A549 (cell line): ENCODE measurements at regions not wholly inside any gene's neighbourhood (a gene's known extent, or its start where the extent isn't known, plus 50 kb on each side); places are given as distances from the start of the nearest gene placed in this dataset.

Experiments
- ATAC-seq, 2 experiments: fragments of 200-7000 bp in 1 of 2; fragments of >200 bp in 1 of 2; cut with Nextera tagmentation in 1 of 2; cut with Tn5 transposase in 1 of 2; 3 replicates each; pipeline versions ENCODE4 v1.8.0 to v1.9.1; 2018 to 2020; ENCODE audit warnings: mild to moderate bottlenecking in 1 of 2, moderate library complexity in 1 of 2
- CTCF ChIA-PET: fragments of 300-600 bp; sonication (Branson Sonifier 250); formaldehyde crosslinking; extraction: SDS; loops from one replicate; lab custom pipeline; 2021; ENCODE audit warnings: antibody characterized with exemption, inconsistent platforms; lab: Yijun Ruan, JAX
- POLR2A ChIA-PET: fragments of 350-600 bp; formaldehyde crosslinking; extraction: SDS; loops from one replicate; lab custom pipeline; 2021; ENCODE audit warnings: antibody characterized with exemption, inconsistent platforms; lab: Yijun Ruan, JAX
- DNase-seq, 2 experiments: peaks; one replicate each; pipeline versions ENCODE4 v3.0.0 to v3.0.0-alpha.2; 2011 to 2016; ENCODE audit warnings: low read depth in 1 of 2, low spot score in 1 of 2
- FAIRE-seq: peaks from 2 replicates; lab custom pipeline; 2011; peaks lifted over from hg19 to GRCh38; lab: Jason Lieb, UNC
- H3K27ac ChIP-seq, 2 experiments: fragments of >200 bp; sonication (Bioruptor Twin); formaldehyde crosslinking; 3 replicates each; pipeline ENCODE4 v1.5.1; 2016 to 2017
- H3K4me1 ChIP-seq: fragments of >200 bp; sonication (Bioruptor Twin); formaldehyde crosslinking; 3 replicates; pipeline ENCODE4 v1.6.1; 2016
- H3K4me2 ChIP-seq: fragments of >200 bp; sonication (Bioruptor Twin); formaldehyde crosslinking; 3 replicates; pipeline ENCODE4 v1.6.1; 2016
- H3K4me3 ChIP-seq: fragments of >200 bp; sonication (Bioruptor Twin); formaldehyde crosslinking; 3 replicates; pipeline ENCODE4 v1.5.1; 2016
- H3K9me3 ChIP-seq: fragments of >200 bp; sonication (Bioruptor Twin); formaldehyde crosslinking; 3 replicates; pipeline ENCODE4 v1.6.1; 2016
- CBX2 ChIP-seq: fragments of 200-600 bp; sonication (generic); IDR thresholded peaks from 2 replicates; pipeline ENCODE4 v1.6.1; 2016; ENCODE audit warnings: low read depth, mild to moderate bottlenecking, borderline replicate concordance
- CBX8 ChIP-seq: fragments of 200-600 bp; sonication (generic); IDR thresholded peaks from 2 replicates; pipeline ENCODE4 v1.6.1; 2016
- CHD2 ChIP-seq: fragments of 150-350 bp; IDR thresholded peaks from 2 replicates; pipeline ENCODE4 v1.6.1; 2014; ENCODE audit warnings: low read length; ENCODE audit not compliant: partially characterized antibody
- CHD4 ChIP-seq: fragments of 200-600 bp; sonication (generic); IDR thresholded peaks from 2 replicates; pipeline ENCODE4 v1.6.1; 2016; ENCODE audit warnings: antibody characterized with exemption, mild to moderate bottlenecking, borderline replicate concordance
- EHF ChIP-seq: fragments of 250-450 bp; sonication (Bioruptor Pico); IDR thresholded peaks from 2 replicates; pipeline ENCODE4 v1.5.0; 2020; ENCODE audit warnings: mild to moderate bottlenecking
- ESRRA ChIP-seq: fragments of 150-350 bp; IDR thresholded peaks from 2 replicates; pipeline ENCODE4 v1.6.1; 2014; ENCODE audit warnings: mild to moderate bottlenecking, low read length, borderline replicate concordance
- FOSB ChIP-seq: fragments of 250-450 bp; sonication (Bioruptor Pico); IDR thresholded peaks from 2 replicates; pipeline ENCODE4 v1.5.0; 2020; ENCODE audit warnings: mild to moderate bottlenecking, moderate library complexity
- FOSL2 ChIP-seq, 2 experiments: fragments of 450-650 bp in 1 of 2; fragments of >200 bp in 1 of 2; sonication (Bioruptor Twin) in 1 of 2; formaldehyde crosslinking; IDR thresholded peaks; 2 replicates each; pipeline versions ENCODE4 v1.5.0 to v1.6.1; 2016 to 2020; ENCODE audit warnings: mild to moderate bottlenecking in 1 of 2, moderate library complexity in 1 of 2
- HDAC2 ChIP-seq: fragments of 200-600 bp; sonication (generic); IDR thresholded peaks from 2 replicates; pipeline ENCODE4 v1.6.1; 2016
- HES2 ChIP-seq: fragments of >200 bp; sonication (Bioruptor Twin); formaldehyde crosslinking; IDR thresholded peaks from 2 replicates; pipeline ENCODE4 v1.6.1; 2016
- HOXB5 ChIP-seq: fragments of 250-450 bp; sonication (Bioruptor Pico); IDR thresholded peaks from 2 replicates; pipeline ENCODE4 v1.5.0; 2020; ENCODE audit warnings: mild to moderate bottlenecking, moderate library complexity
- JUN ChIP-seq, 2 experiments: fragments of >200 bp; sonication (Bioruptor Twin); formaldehyde crosslinking; IDR thresholded peaks; 2 replicates in 1 of 2; 3 replicates in 1 of 2; pipeline ENCODE4 v1.6.1; 2016 to 2017
- JUNB ChIP-seq: fragments of >200 bp; sonication (Bioruptor Twin); formaldehyde crosslinking; IDR thresholded peaks from 2 replicates; pipeline ENCODE4 v1.6.1; 2016
- MAX ChIP-seq: IDR thresholded peaks from 2 replicates; pipeline ENCODE4 v1.6.1; 2012
- MAZ ChIP-seq: fragments of 150-350 bp; IDR thresholded peaks from 2 replicates; pipeline ENCODE4 v1.6.1; 2014; ENCODE audit warnings: antibody characterized with exemption, low read depth, low read length, borderline replicate concordance
- NFE2L2 ChIP-seq: fragments of 150-350 bp; conservative IDR thresholded peaks from 2 replicates; pipeline ENCODE4 v1.6.1; 2014; ENCODE audit warnings: low read length
- NPAS2 ChIP-seq: fragments of 250-450 bp; sonication (Bioruptor Pico); IDR thresholded peaks from 2 replicates; pipeline ENCODE4 v1.8.0; 2022; ENCODE audit warnings: mild to moderate bottlenecking, moderate library complexity, borderline replicate concordance
- POLR2A ChIP-seq: IDR thresholded peaks from 2 replicates; pipeline ENCODE4 v1.6.1; 2012; ENCODE audit warnings: mild to moderate bottlenecking, low read length
- RAD21 ChIP-seq, 2 experiments: fragments of >200 bp in 1 of 2; sonication (Bioruptor Twin) in 1 of 2; formaldehyde crosslinking in 1 of 2; IDR thresholded peaks in 1 of 2; conservative IDR thresholded peaks in 1 of 2; 2 replicates in 1 of 2; 3 replicates in 1 of 2; pipeline ENCODE4 v1.6.1; 2012 to 2018; ENCODE audit warnings: inconsistent platforms in 1 of 2
- RARB ChIP-seq: fragments of 250-450 bp; sonication (Bioruptor Pico); IDR thresholded peaks from 2 replicates; pipeline ENCODE4 v1.8.0; 2021; ENCODE audit warnings: mild to moderate bottlenecking, moderate library complexity
- RFX5 ChIP-seq: fragments of 450-650 bp; IDR thresholded peaks from 2 replicates; pipeline ENCODE4 v1.7.1; 2014; ENCODE audit warnings: antibody characterized with exemption, mild to moderate bottlenecking, moderate library complexity
- RNF2 ChIP-seq: fragments of 200-600 bp; sonication (generic); IDR thresholded peaks from 2 replicates; pipeline ENCODE4 v1.6.1; 2016; ENCODE audit warnings: low read depth, mild to moderate bottlenecking, antibody characterized with exemption, moderate library complexity, borderline replicate concordance
- SMC3 ChIP-seq: fragments of >200 bp; sonication (Bioruptor Twin); formaldehyde crosslinking; IDR thresholded peaks from 3 replicates; pipeline ENCODE4 v1.6.1; 2018; ENCODE audit warnings: inconsistent platforms
- ZFP36 ChIP-seq: fragments of 450-650 bp; IDR thresholded peaks from 2 replicates; pipeline ENCODE4 v1.6.1; 2014; ENCODE audit warnings: borderline replicate concordance; ENCODE audit not compliant: partially characterized antibody
- ZSCAN20 ChIP-seq: fragments of 250-450 bp; sonication (Bioruptor Pico); IDR thresholded peaks from 2 replicates; pipeline ENCODE4 v1.8.0; 2022; ENCODE audit warnings: mild to moderate bottlenecking, moderate library complexity
- WGBS: methylation state at CpG from one replicate; pipeline ENCODE4 v1.1.6; 2017; ENCODE audit errors: missing lambda C conversion rate; 5-methylcytosine and 5-hydroxymethylcytosine counted together
- TF ChIP-seq, protein P1 (sequence below): fragments of 200-600 bp; sonication (generic); IDR thresholded peaks from 2 replicates; pipeline ENCODE4 v1.6.1; 2016; ENCODE audit warnings: antibody characterized with exemption, mild to moderate bottlenecking, moderate library complexity
- TF ChIP-seq, protein P2 (sequence below): IDR thresholded peaks from 2 replicates; pipeline ENCODE4 v1.6.1; 2012

DNA sequence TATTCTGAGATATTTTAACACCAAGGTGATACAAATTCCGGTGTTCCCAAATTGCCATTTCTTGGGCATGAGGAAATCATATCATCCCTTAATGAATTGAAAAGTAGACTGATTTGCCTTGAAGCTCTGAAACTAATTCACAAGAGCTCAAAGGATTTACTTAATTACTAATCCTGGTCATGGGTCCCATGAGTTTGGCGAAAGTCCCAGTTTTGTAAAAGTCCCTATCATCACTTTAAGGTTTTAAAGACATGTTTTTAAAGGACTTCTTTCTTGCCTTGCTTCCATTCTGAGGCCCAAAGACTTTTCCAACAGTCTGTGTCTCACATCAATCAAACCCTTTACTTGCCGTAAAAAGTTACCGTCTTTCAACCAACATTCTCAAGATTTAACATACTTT lies 377.9 kb downstream of the DNAJB9 start:
- no peaks in the 10 kb centered on the region for H3K4me1 ChIP-seq
- DNase-seq (no peak), FAIRE-seq (no peak), ATAC-seq (no peak)
- ChIA-PET POLR2A (no interaction called here), CTCF (no interaction called here)
- H3K9me3 ChIP-seq = no peaks in the 10 kb centered on the region
- H3K4me3 ChIP-seq = no peak overlapping the region
- WGBS = 51% methylated on average over 4 of the region's 4 CpGs
- H3K27ac ChIP-seq = no peak overlapping the region
- no peak overlapping the region for H3K4me2 ChIP-seq
- TF ChIP-seq CBX8 (no peak), HOXB5 (CRISPR knock-in tag) (no peak), RARB (CRISPR knock-in tag) (no peak), CBX2 (no peak), FOSL2 (IDR thresholded peaks at IDR 0.05) (no peak), FOSL2 (CRISPR knock-in tag; IDR thresholded peaks at IDR 0.05) (no peak), NPAS2 (CRISPR knock-in tag) (no peak), FOSB (CRISPR knock-in tag) (no peak)
- TF ChIP-seq, protein P1, sequence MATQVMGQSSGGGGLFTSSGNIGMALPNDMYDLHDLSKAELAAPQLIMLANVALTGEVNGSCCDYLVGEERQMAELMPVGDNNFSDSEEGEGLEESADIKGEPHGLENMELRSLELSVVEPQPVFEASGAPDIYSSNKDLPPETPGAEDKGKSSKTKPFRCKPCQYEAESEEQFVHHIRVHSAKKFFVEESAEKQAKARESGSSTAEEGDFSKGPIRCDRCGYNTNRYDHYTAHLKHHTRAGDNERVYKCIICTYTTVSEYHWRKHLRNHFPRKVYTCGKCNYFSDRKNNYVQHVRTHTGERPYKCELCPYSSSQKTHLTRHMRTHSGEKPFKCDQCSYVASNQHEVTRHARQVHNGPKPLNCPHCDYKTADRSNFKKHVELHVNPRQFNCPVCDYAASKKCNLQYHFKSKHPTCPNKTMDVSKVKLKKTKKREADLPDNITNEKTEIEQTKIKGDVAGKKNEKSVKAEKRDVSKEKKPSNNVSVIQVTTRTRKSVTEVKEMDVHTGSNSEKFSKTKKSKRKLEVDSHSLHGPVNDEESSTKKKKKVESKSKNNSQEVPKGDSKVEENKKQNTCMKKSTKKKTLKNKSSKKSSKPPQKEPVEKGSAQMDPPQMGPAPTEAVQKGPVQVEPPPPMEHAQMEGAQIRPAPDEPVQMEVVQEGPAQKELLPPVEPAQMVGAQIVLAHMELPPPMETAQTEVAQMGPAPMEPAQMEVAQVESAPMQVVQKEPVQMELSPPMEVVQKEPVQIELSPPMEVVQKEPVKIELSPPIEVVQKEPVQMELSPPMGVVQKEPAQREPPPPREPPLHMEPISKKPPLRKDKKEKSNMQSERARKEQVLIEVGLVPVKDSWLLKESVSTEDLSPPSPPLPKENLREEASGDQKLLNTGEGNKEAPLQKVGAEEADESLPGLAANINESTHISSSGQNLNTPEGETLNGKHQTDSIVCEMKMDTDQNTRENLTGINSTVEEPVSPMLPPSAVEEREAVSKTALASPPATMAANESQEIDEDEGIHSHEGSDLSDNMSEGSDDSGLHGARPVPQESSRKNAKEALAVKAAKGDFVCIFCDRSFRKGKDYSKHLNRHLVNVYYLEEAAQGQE = no peak

DNA sequence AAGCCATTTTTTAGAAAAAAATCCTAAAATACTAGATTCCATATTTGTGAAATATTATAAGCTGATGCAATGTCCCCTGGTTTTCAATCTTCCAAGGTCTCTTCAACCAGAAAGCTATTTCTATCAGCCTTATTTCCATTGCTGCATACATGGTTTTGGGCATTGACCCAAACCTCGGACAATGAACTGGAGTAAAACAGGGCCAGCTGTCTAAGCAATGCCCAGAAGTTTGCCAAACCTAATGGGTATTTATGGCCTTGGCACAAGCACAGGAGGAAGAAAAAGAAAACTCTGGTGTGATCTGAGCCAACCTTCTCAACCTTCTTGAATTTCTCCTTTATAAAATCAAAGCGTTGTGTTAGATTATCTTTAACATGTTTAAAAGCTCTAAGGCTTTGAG lies 402.3 kb downstream of the DNAJB9 start:
- Histone ChIP-seq H3K4me1 (no peaks in the 10 kb centered on the region), H3K27ac (no peak overlapping the region), H3K4me3 (no peak overlapping the region), H3K9me3 (no peaks in the 10 kb centered on the region), H3K4me2 (no peak overlapping the region)
- POLR2A ChIA-PET = no interaction called here
- DNase-seq (no peak), FAIRE-seq (no peak), ATAC-seq (no peak)
- CTCF ChIA-PET = no interaction called here
- WGBS = 4% methylated on average over 2 of the region's 2 CpGs
- TF ChIP-seq CHD4 = no peak
- TF ChIP-seq, protein P2, sequence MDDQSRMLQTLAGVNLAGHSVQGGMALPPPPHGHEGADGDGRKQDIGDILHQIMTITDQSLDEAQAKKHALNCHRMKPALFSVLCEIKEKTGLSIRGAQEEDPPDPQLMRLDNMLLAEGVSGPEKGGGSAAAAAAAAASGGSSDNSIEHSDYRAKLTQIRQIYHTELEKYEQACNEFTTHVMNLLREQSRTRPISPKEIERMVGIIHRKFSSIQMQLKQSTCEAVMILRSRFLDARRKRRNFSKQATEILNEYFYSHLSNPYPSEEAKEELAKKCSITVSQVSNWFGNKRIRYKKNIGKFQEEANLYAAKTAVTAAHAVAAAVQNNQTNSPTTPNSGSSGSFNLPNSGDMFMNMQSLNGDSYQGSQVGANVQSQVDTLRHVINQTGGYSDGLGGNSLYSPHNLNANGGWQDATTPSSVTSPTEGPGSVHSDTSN = no peak
- TF ChIP-seq HES2 = no peak
- no peak for TF ChIP-seq MAZ
- no peak for TF ChIP-seq MAX
- TF ChIP-seq RNF2 = no peak
- no peak for TF ChIP-seq ESRRA
- no peak for TF ChIP-seq JUNB
- TF ChIP-seq SMC3 = no peak
- no peak for TF ChIP-seq RAD21 (conservative IDR thresholded peaks at IDR 0.05 in 1 of 2, IDR thresholded peaks at IDR 0.05 in 1 of 2)
- TF ChIP-seq HDAC2 = no peak
- no peak for TF ChIP-seq ZFP36
- no peak for TF ChIP-seq POLR2A
- no peak for TF ChIP-seq JUN (IDR thresholded peaks at IDR 0.05)
- no peak for TF ChIP-seq ZSCAN20
- TF ChIP-seq EHF (CRISPR knock-in tag) = no peak
- no peak for TF ChIP-seq RFX5
- TF ChIP-seq CHD2 = no peak
- no peak for TF ChIP-seq NFE2L2
